Stimulated activated CD8-positive, alpha-beta memory T cell treated with anti-CD3 and anti-CD28 coated beads, Interleukin-4, amount 100 ng/mL, for 24 hours (primary cell): ENCODE measurements at regions not wholly inside any gene's neighbourhood (a gene's known extent, or its start where the extent isn't known, plus 50 kb on each side); places are given as distances from the start of the nearest gene placed in this dataset.
"Not testable (repeated sequence)": the region's sequence is repeated elsewhere in the genome, so short reads cannot be mapped to it uniquely, and the experiment has no call there.

Experiments used
- DNase-seq: peaks from one replicate; pipeline ENCODE4 v3.0.0-alpha.2; 2020; ENCODE audit warnings: low read depth

DNA sequence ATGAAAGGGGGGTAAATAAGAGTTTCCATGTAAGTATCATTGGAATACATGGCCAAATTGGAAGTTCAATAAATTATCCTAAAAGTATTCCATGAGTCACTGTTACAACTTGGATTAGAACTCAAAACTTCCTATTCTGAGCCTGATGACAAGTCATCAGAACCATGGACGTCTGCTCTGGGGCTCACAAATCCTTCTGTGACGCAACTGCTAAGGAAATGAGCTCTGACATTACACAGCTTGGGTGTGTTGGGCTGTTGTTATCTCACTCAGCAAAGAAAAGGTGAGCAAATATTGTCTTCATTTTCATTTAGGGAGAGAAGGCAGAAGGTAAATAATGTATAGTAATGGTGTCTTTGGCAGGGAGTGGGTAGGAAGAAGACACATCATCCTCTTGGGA lies 214.8 kb upstream of the ADO start:
- DNase-seq, result no peak

DNA sequence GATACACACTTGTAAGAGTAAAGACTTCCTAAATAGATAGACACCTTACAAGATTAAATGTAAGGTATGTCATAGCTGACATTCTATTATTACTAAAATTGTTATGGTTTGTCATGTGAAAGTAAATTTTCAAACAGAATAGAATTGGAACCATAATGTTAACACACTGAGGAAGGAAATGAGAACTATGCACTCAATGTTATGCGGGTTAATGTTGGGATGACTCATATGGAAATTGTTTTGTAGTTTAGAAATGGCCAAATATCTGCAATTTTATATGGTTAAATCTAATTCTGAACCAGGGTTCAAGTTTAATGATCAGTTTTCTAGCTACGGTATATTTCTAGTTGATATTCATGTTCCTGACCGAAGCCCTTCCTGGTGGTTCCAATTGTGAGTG lies 214.2 kb upstream of the ADO start:
- no peak for DNase-seq

DNA sequence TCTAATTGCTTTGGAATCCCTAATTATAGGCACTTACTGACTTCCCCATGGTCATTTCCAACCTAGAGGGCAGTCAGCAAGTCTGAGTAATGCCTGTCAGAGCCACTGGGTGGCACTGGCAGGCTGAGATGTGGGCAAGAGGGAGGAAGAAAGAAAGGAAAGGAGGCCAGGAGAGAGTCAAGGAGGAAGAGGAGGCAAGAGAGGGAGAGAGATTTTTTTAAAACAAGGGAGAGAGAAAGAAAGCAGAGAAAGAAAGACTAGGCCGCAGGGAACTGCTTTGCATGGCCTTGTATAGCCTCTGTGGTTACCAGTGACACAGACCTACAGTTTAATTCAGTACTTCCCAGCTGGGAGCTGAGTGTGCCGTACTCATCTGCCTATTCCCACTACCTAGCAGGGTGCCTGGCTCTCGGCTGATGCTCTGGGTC lies 210.4 kb upstream of the ADO start:
- DNase-seq, result peak; percentile 38

DNA sequence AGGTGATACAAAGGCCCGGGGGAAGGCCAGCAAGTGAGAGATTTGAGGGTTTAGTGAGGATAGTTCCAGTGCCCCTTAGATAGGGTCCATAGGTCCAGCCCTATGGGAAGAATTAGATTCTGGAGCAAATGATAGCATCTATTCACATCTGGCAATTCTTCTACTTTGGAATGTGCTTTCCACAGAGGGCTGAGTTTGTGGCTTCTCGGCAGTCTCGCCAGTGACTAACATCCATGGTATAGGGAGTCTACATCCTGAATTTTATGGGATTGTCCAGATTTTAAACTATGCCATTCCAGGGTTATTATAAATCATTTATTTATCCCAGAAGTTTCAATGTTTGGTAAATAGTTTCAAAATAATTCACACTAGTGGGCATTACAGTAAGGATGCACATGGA lies 207.3 kb upstream of the ADO start:
- DNase-seq, result no peak

DNA sequence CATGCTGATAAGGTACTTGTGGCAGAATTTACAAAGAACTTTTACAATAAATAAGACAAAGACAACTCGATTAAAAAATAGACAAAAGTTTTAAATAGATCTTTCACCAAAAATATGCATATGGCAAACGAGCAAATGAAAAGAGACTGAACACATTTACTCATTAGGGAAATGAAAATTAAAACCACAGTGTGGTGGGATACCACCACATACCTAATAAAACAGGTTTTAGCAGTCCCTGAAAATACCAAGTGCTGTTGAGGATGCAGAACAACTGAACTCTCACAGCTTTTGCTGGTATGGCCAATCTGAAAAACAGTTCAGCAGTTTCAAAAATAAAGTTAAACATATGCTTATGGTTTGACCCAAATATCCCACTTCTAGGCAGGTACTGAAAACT lies 205.4 kb upstream of the ADO start:
- DNase-seq, result no peak

DNA sequence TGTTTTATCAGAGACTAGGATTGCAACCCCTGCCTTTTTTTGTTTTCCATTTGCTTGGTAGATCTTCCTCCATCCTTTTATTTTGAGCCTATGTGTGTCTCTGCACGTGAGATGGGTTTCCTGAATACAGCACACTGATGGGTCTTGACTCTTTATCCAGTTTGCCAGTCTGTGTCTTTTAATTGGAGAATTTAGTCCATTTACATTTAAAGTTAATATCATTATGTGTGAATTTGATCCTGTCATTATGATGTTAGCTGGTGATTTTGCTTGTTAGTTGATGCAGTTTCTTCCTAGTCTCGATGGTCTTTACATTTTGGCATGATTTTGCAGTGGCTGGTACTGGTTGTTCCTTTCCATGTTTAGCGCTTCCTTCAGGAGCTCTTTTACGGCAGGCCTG lies 198.0 kb upstream of the ADO start:
- not testable (repeated sequence) for DNase-seq

DNA sequence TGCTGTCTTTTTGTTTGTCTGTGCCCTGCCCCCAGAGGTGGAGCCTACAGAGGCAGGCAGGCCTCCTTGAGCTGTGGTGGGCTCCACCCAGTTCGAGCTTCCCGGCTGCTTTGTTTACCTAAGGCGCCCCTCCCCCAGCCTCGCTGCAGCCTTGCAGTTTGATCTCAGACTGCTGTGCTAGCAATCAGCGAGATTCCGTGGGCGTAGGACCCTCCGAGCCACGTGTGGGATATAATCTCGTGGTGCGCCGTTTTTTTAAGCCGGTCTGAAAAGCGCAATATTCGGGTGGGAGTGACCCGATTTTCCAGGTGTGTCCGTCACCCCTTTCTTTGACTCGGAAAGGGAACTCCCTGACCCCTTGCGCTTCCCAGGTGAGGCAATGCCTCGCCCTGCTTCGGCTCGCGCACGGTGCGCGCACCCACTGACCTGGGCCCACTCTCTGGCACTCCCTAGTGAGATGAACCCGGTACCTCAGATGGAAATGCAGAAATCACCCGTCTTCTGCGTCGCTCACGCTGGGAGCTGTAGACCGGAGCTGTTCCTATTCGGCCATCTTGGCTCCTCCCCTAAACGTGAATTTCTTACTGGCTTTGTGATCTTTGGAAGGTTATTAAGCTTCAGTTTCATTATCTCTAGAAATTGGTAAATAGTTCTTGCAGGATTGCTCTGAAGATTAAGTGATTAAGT lies 196.2 kb upstream of the ADO start:
- not testable (repeated sequence) for DNase-seq

DNA sequence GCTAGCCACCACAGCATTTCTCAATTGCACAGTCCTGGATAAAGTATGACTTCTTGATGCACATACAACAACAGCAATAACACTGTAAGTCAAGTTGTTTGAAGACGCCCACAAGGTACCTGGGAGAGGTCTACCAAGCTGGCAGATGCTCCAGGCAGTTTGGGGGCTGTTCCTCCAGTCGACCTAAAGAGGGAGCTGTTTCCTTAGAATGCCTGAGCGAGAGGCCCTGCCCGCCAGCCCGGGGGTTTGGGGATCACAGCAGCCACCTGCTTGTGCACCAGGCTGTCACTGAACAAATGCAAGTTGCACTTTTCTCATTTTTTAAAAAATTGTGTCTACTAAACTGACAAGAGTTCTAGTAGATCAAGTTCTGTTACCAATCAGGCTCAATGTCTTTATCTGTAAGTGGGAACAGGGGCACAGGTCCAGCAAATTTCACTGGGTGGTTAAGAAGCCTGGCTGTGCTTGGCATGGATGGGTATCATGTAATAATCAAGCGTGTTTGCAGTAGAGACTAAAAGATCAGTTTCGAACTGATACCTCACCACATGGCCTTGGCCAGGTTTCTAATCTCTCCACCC lies 193.8 kb upstream of the ADO start:
- peak; percentile 59 for DNase-seq

DNA sequence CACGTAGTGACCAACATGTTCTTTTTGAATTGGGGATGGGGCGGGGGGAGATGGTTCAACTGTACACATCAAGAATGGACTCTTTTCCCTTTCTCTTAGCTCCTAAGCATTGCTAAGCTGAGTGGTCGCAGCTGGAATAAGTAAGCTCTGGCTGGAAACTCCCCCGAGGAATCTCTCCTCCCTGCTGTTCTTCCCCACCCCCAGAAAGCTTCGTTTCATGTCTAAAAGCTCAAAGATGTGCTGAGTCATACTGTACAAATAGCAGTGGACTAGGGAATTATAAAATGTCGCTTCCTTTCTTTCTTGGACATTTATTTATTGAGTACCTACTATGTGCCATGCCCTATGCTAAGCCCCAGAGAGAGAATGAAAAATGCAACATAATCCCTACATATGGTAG lies 191.1 kb upstream of the ADO start:
- DNase-seq, result no peak

DNA sequence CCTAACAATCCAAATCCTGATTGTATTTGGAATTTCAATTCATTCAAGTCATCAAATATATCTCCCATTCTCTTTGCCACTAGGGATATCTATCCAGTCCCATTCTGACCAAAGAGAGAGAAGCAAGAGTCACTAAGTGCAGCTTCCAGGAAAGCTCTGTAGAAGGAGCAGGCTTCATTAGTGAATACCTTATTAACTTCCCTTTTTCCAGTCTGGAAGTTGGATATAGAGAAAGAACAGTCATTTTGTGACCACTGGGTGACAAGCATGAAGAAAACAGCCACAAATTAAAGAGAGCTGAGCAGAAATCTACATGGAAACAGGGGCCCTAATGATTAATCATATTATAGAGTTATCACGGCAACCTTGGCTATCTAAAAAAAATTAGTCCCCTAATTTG lies 190.7 kb upstream of the ADO start:
- DNase-seq, result no peak

DNA sequence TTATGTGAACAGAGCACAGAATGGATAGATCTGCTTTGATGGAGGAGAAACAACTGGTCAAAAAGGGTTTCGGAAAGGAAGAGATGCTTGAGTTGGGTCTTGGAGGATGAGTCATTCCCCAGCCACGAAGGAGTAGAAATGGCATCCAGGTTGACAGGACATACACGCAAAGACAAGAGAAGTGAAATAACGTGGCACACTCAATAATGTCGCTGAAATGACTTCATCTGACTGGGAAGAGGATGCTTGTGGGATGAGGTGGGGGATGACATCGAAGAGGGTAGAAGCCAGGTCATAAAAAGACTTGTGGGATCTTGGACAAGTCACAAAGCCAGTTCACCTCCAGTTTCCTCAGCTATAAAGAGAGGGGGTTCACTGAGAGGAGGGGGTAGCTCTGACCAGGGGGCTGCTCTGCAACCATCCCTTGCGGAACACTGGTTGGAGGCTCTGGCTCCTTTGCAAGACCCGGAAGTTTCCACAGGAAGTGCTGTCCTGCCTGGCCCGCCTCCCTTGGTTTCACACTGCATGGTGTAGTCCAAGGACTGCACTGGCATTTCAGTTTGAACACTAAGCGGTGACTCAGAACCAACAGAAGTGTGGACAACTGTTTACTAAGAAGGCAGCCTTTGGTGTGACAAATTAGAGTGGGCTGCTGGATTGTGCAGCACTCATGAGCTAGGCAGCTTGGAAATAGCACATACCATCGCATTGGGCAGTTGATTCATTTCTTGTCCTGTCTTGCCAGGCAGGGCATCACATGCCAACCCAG lies 189.9 kb upstream of the ADO start:
- DNase-seq, result no peak

DNA sequence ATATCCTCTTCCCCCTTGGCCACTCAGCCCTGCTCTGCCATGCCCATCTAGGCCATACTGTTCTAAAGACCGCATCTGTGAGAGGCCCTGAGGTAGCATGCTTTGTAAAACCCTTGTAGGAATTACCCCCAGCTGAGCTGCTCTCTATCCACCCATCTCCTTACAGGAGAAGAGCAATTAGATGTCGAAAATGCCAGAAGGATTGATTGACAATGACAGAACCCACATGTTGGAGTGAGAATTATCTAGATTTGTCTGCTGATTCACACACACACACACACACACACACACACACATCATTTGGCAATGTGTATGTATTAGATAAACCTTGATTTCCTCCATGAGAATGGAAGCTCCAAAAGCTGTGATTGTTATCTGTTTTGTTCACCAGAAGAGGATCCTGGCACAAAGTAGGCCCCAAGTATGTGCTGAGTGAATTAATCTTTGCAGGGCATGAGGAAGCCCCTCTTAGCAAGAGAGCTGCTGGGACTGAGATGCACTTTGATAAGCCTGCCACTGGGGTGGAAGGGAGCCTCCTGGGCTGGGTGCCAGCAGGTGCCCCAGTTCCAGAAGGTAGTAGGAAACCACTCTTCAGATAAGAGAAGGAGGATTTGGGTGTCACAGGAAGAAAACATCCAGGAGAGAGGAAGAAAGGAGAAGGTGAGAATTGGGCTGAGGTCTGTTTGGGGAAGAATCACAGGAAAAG lies 187.5 kb upstream of the ADO start:
- DNase-seq, result no peak

DNA sequence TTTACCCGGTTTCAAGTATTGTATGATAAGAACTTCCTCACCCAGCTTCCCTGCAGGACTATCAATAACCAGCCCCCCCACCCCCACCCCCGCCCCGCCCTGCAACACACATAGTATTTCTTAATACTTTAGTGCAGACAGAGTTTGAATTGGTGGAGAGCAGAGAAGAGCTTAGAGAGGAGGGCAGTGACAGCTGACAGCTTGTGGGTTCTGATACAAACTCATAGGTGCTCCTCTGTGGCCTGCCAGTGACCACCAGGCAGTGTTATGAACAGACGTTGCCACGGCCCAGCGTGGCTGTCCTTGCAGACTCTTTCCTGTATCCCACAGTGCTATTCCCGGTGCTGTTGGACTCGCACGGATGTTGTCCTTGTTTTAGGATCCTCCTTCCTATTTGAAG lies 186.9 kb upstream of the ADO start:
- no peak for DNase-seq

DNA sequence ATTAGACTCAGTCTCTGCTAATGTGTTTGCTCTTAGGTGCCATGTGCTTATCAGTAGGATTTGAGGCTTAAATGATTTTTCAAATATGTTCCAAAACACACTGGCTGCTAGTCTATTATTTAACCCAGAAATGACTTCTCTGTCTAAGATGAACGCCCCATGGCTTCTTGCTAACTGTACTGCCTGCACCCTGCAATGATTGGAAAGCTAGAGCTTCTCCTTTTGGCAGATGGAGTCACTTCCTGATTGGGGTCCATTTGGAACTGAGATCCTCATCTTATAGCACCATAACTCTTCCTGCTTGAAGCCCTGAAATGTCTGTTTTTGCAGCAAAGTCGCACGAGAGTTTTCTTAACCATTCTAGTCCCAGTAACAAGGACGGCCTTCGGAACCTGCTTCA lies 186.5 kb upstream of the ADO start:
- no peak for DNase-seq

DNA sequence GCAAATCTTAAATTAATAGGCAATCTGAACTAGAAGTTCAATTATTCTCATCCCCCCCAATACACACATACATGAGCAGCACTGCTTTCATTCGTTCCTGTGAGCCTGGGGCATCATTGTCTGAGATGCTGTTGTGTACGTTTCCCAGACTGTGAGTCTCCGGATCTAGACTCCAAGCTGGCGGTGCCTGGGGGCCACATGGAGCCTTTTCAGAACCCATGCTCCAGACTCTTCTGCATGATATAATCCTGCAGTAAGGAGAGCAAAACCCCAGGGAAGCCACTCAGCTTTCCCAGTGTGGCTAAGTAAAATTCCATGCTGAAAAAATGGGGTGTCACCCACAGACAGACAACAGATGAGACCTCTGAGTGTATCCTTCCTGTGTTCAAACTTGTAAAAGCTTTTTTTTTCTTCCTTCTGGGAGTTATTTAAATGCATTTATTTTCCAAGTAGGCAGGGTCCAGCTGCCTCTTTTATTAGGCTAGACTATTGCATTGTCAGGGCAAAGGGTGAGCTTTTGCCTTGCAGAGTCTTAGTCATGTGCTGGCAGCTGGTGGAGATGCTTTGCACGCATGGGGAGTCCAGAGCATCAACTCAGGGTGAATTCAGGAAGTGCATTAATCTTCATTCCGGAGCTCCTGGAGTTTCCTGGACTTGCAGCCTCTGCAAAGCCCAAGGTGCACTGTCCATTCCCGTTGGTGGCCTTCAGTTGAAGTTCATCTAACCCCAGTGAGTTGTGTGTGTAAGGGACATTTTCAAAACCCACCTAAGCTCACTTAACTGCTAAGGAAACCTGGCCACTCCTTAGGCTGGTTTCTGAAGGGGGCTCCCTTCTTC lies 185.7 kb upstream of the ADO start:
- no peak for DNase-seq

DNA sequence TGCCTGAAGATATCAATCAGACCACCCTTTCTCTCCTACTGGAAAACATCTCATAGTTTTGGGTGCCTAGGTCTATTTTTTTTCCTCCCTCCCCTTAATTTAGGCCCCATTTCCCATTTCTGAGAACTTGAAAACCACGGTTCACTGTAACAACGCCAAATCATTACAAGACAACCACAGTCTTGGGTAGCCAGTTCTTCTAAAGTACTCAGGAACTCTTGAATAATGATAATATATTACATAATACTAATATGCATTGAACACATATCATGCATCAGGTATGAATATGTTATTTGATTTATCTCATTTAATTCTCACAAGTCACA lies 185.1 kb upstream of the ADO start:
- no peak for DNase-seq

DNA sequence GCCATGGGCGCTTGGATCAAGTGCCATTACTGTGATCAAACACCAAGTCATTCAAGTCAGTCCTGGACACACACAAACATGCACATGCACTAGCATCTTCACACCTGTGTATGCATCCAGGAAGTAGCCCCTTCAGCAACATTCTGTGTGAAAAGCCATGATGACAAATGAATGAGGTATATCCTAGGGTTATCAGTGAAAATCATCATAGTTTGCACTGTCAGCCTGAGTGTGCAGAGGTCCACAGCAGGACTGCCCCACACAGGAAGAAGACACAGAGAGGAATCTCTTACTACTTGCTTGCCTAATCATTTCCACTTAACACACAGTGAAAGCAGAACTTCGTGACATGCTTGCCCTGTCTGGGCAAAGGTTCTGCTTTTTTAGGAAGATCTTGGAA lies 184.0 kb upstream of the ADO start:
- no peak for DNase-seq

DNA sequence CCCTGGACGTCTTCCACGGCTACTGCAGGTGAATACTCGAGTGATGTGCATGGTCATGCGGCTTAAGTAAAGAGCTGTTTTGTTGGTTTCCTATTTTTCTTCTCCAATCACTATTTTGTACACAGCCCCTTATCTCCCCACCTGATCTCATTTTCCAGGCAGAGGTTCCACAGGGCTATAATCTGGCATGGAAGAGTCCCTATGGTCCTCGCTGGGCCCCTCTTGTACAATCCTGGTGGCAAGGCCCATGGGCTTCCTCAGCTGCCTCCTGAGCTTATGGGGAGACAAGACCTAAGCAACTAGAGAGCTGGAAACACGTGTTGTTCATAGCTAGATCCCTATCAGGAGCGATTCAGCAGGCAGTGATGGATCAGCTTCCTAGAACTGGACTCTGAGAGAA lies 181.3 kb upstream of the ADO start:
- DNase-seq, result no peak

DNA sequence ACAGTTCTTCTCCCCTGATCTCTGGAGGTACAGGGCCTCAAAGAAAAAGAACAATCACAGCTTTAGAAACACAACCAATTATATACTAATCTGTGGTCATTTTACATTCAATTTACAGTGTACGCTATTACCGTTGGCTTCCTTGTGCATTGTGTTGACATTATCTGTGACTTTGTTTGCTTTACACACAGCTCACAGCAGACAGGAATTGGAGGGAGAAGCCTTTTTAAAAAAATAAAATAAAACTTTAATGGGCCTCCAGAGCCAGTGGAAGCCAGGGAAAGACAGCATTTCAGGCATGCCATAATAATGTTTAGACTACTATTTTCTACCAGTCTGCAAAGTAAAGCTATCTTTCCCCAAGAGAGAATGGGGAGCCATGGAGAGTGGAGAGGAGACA lies 179.0 kb upstream of the ADO start:
- DNase-seq, result no peak

DNA sequence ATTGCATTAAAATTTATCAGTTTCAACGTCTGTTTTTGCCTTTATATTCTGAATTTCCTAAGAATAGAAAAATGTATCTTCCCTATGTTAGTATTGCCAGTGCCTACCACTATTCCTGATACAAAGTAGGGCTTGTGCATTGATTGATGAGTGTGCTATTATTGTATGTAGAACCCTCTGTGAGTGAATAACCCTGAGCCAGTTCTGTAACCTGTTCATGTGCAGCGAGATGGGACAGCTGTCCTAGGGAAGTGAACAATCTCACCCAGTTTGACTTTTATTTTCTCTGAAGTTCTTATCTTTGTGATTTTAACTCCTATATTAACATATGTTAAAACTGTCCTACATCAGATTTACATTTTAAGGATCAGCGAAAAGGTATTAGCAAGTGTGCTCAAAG lies 178.4 kb upstream of the ADO start:
- DNase-seq, result no peak

DNA sequence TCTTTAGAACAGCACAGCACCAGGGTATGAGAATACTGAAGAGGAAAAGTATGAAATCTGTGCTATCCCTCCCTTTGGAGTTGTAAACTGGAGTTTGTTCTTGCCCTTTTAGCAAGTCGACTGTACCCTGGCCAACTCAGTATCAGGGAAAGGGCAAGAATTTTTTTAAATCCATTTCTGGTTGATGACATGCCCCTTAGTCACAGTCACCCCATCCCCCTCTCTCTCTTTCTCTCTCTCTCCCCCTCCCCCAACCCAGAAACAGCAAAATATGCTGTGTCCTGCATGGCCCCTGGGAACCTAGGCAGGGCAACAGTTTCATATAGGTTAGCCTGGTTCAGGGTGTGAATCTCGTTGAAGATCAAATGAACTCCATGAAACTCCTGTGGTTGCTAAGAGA lies 177.7 kb upstream of the ADO start:
- DNase-seq, result no peak

DNA sequence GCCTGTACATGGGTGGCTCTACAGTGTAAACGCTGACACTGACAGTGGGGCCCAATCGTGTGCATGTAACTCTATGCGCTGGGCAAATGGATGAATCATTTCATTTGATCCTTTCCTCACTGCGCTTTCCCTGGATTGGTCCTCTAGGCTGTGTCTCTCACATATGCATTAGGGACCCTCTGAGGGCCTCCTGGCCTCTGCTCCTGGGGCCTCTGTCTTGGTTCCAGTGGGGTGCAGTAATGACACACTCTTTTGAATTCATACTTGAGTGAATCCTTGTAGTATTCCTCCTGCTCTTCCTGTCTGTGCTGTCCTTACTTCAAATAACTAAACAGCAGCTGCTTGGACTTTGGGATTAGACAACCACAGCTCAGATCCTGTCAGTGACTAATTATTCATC lies 176.5 kb upstream of the ADO start:
- DNase-seq, result no peak
